Stomach (tissue), 4 donors: ENCODE measurements at regions not wholly inside any gene's neighbourhood (a gene's known extent, or its start where the extent isn't known, plus 50 kb on each side); places are given as distances from the start of the nearest gene placed in this dataset.

Experiments used
- CTCF ChIP-seq, 7 experiments: fragments of 450-650 bp in 4 of 7; fragments of 200-600 bp in 3 of 7; sonication (generic) in 3 of 7; IDR thresholded peaks; one replicate each; pipeline ENCODE4 v1.5.1; 2016 to 2019; ENCODE audit warnings: antibody characterized with exemption in 7 of 7, control low read depth in 2 of 7, mild to moderate bottlenecking in 1 of 7
- EP300 ChIP-seq: sonication (generic); formaldehyde crosslinking; IDR thresholded peaks from one replicate; pipeline ENCODE4 v1.6.1; 2017; ENCODE audit warnings: antibody characterized with exemption

DNA sequence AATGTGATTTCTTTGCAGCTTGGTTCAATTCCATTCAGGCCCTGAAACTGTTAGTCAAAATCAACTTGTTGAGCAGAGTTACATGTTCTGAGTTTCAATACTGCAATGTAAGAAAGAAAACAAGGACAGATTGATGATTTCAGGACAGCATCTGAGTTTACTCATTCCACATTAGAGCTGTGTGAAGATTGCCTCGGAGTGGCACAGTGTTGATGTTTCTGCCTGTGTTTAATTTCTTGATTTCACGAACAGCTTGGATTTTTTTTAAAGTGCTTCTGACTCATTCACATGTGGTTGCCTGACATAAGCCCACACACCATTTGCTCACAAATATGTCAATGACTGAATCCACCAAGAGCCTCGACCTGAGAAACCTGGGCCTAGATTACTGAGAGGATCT is 101.2 kb upstream of the PARD3 start:
- TF ChIP-seq CTCF (IDR thresholded peaks at IDR 0.05) (no peak), EP300 (no peak)
